ENCODE measurements at regions not wholly inside any gene's neighbourhood (a gene's known extent, or its start where the extent isn't known, plus 50 kb on each side); places are given as distances from the start of the nearest gene placed in this dataset.
A peak's percentile ranks its signal among the peaks of the same experiment; 100 is the strongest.

DNA sequence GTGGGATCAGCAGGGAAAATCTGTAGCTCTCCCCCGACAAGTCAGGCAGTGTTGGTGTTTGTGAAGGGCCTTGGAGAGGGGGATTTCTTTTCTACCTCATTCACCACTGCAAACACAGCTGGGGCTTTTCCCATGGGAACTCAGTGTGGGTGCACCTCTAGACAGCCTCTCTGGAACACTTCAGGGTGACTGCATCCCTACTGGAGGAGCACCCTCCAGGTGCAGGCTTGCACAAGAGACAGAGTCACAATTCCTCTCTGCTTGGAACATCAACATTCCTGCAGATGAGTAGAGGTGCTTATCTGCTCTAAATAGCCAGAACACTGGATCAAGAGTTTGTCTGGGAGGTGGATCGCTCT lies 72.7 kb upstream of the AKAP13 start:
- no peak for DNase-seq (ENCODE audit: low spot score)

DNA sequence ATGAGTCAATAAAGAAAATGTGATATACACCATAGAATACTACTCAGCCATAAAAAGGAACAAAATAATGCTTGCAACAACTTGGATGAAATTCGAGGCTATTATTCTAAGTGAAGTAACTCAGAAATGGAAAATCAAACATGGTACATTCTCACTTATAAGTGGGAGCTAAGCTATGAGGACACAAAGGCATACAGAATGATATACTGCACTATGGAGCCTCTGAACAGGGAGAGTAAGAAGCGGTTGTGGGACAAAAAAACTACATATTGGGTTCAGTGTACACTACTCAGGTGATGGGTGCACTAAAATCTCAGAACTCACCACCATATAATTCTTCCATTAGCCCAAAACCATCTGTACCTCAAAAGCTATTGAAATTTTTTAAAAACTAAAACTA lies 68.8 kb upstream of the AKAP13 start:
- DNase-seq (ENCODE audit: low spot score), result no peak

DNA sequence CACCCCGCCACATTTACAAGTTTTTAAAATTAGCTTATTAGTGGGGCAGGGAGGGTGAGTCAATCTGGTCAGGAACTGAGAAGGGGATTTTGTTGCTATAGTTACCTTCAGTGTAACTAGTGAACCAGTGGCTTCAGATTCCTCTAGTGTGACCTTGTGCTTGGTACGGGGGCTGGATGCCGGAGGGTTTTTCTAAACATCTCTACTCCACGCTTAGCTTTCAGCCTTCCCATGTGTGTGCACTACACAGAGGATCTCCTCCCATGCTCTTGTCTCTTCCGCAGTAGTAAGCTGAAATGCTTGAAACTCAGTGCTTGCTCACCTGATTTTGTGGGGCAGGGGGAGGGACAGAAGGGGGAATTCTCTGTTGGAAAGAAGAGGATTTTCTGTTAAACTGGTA lies 67.9 kb upstream of the AKAP13 start:
- DNase-seq (ENCODE audit: low spot score), result no peak

DNA sequence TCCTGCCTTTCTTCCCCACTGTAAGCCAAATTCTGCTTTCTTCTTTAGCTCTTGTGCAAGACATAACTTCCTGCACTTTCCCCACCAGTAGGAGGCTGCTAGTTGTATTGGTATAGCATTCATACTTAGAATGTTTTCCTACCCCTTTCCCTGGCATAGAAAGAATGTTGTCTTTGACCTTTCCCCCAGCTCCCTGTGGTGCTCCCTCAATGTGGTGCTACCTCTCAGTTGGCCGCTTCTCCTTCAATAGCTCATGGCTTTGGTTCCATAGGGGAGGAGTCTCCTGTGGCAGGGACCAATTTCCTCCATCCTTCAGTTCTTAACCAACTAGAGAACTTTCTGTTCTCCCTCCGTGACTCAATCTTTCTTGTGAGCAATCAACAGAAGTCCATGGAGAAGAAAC lies 67.5 kb upstream of the AKAP13 start:
- DNase-seq (ENCODE audit: low spot score), result peak; percentile 21

DNA sequence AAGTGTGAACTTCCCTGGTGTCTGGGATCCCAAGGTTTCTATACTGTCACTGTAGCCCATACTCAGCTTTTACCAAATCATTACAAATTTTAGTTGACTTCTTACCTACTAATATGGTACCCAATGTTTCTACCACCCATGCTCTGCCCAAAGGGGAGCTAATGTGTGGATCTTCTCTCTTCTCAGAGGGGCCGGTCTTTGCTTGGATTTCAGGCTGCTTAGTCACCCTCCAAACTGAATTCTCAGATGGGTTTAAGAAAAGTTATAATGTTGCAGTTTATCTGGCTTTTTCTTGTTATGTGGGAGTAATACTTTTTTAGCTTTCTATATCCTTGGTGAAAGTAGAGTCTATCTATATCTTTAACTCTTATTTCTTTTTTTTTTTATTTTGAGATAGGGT lies 67.1 kb upstream of the AKAP13 start:
- DNase-seq (ENCODE audit: low spot score), result no peak

DNA sequence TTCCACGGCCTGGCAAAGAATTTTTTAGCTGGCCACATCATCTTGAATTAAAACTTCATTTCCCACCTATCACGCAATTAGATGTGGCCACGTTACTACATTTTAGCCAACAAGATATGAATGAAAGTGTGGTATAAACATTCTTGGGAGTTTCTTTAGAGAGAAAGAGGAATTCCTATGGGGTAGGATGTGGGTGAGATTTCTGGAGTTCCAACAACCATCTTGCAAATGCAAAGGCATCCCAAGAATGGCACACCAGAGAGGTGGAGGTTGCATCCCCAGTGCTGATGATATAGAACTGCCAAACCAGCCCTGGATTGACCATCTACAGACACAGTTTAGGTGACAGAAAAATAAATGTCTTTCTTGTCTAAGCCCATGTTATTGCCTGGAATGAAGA lies 66.3 kb upstream of the AKAP13 start:
- DNase-seq (ENCODE audit: low spot score), result no peak

DNA sequence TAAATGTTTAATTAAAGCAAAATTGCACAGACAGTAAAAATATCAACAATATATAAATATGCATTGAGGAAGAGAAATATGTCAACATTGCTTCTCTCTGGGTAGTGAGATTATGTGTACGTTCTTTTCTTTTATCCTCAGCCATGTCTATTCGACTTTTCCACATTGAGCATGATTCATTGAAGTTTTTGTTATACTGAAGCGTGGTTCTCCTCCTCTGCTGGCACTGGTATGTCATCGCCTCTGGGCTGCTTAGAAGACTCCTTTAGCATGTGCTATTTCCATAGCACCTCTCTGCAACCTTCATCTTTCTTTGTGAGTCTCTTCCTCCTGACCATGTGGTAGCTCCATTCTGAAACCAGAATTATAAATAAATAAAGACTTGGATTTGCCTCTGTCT lies 65.8 kb upstream of the AKAP13 start:
- DNase-seq (ENCODE audit: low spot score), result no peak

DNA sequence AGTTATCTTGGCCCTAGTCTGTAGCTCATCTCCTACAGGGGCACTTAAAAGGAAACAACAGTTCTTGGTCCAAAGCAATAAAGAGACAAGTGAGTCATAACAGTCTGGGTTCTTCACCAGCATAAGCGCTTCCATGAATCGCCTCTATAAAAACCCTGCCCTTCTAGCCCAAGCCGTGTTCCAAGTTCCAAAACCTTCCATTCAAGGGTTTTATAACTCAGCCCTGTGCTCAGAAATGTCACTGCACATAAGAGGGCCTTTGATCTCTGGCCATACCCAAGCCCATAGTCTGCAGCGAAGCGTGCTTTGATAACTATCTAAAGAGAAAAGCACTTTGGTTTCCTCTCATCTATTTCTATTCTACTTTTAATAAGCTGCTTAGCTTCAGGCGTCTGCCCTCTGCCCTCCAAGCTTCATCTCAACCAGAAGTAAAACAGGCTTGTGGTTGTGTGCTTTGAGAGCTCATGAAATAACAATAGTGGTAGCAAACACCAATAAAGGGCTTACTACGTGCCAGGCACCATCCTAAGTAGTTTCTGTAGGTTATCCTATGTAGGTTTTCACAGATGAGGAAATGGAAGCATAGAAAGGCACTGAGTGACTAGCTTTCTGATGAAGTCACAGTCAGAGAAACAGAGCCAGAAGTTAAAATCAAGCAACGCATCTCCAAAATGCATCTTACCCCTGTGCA lies 64.0 kb upstream of the AKAP13 start:
- peak; percentile 94 for DNase-seq (ENCODE audit: low spot score)

DNA sequence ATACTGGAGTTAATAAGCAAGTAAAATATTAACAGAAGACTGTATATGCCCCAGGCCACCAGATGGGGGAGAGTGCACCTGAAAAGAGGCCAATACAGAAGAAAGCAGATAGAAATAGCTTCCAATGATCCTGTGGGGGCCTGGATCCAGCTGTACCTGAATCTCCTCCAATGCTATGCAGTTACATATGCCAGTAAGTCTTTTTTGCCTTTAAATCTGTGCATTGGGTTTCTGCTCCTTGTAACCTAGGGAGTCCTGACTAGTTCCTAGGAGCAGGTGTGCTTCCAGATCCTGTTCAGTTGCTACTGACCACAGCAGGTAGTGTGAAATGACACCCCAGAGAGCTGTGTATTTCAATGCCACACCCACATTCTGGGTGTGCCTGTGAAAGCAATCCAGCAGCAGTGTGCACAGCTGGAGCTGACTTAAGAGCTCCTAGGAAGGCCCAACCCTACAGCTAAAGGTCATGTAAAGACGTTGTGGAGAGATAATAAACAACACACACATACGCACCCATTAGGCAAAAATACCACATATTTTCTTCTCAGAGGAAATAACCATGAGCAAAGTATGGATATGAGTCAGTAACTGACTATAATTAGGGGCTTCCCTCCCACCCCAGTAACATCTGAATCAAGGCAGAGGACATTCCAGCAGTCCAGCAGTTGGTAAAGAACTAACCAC lies 62.2 kb upstream of the AKAP13 start:
- DNase-seq (ENCODE audit: low spot score), result peak; percentile 97

DNA sequence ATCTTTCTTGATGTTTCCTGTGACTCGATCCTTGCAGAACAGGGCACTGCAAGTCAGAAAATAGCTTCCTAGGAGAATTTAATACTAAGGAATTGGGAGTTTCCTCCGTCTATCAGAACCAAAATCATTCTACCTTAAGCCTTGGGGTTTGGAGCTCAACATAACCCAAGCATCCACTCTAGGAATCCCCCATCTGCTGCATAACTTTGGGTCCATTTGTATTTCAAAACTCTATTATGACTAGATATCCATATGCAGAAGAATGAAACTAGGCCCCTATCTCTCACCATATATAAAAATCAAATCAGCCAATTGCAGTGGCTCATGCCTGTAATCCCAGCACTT lies 61.7 kb upstream of the AKAP13 start:
- DNase-seq (ENCODE audit: low spot score), result no peak

DNA sequence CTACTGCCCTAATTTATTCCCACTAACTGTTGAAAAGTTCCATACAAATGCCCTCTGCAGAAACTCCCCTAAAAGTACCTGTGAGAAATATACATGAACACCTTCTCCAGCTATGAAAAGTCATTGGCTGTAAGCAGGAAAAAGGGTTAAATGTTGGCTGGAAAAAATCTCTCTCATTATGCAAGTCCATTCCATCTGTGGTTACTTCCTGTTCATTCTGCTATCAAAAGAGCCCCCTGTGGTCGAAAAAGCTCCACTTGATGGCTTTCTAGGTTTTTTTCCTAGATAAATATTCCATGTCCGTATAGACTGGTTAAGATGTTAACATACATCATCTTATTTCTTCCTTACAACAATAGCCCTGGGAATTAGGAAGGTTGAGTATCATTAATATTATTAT lies 56.2 kb upstream of the AKAP13 start:
- no peak for DNase-seq (ENCODE audit: low spot score)

DNA sequence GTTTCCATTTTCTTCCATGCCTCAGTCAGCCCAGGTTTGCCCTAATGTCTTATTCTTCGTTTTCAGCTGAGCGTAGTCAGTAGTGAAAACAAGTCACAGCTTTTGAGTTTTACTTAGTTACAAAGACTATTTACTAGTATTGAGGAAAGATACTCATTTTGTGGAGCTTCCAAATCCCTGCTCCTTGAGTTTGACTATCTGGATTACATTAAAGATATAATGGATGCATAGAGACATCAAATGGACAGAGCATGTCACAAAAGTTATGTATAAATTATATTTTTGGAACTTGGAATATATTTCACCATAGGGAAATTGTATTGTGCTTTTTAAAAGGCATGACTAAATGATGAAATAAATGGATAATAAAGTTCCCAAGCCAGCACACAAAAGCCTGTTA lies 54.6 kb upstream of the AKAP13 start:
- no peak for DNase-seq (ENCODE audit: low spot score)

DNA sequence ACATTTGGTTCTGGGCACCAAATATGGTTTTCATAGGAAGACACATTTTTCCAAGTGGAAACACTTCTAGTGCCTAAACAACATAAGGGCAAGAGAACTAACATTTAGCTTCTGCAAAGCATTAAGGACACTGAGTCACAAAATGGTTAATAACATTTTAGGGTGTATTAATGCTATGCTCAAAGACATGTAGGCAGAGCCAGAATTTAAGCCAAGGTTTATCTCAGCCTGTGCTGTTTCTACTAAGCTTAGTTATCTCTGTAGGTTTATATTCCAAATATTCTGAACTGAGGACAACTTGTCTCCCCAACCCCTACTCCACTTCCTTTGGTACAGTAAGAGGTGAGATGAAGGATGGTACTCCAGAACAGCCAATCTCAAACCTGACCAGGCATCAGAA lies 54.1 kb upstream of the AKAP13 start:
- no peak for DNase-seq (ENCODE audit: low spot score)

DNA sequence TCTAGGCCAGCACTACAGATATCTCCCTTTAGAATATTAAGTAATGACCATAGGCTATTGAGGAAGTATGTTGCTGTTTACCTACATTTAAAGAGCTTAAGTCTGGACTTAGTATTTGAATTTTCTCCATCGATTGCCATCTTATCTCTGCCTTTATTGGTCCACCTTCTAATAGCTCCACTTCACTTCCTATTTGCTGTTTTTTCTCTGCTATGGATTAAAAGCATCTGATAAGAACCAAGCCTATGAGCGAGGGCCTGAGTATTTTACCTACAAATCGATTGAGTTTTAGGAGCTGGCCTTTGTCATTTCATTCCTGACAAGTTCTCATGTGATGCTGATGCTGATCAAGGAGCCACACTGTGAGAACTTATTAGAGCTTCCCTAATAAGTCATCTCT lies 52.6 kb upstream of the AKAP13 start:
- no peak for DNase-seq (ENCODE audit: low spot score)

DNA sequence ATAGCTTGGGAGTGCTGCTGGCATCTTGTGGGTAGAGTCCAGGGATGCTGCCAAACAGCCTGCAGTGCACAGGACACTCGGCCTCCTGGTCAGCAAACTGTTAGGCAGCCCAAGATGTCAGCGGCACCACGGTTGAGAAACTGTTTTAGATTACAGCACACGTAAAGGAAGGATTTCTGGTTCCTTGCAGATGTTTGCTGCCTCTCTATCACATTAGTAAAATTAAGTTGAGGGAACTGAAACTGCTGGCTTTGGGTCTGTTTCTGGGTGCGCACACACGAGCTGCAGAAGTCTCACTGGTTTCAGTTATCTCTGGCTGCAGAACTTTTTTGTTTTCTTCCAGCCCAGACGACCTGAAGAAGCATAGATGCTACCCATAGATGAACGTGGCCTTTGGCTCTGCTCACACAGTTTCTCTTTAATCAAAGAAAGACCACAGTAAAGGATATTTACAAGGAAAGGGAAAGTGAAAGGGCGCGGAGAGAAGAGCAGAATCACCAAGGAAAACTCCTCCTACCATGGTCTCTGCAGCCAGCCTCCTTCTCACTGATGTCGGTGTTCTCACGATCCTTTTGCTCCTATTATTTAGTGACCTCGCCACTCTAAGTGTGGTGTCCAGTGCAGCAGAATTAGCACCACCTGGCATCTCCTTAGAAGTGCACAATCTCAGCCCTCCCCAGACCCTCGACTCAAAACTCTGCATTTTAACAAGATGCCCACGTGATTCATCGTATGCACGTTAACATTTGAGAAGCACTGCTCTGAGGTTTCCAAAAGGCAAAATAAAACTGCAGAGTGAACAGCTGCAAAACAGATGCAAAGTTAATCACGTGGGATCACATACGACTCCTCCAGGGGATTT lies 50.6 kb upstream of the AKAP13 start:
- peak; percentile 62 for DNase-seq (ENCODE audit: low spot score)
